HG03103 (cell line): ENCODE measurements at regions not wholly inside any gene's neighbourhood (a gene's known extent, or its start where the extent isn't known, plus 50 kb on each side); places are given as distances from the start of the nearest gene placed in this dataset.

ENCODE experiments used
- ATAC-seq: cut with Tn5 transposase; IDR thresholded peaks from one replicate; pipeline ENCODE4 v1.9.1; 2021; ENCODE audit warnings: low read depth; ENCODE audit not compliant: unreplicated experiment

GRCh38 chr5:159734366-159734765, 181.9 kb upstream of the ADRA1B start:
- no peak for ATAC-seq

GRCh38 chr5:159735036-159735435, 181.2 kb upstream of the ADRA1B start:
- ATAC-seq: no peak

GRCh38 chr5:159735749-159736660, 180.3 kb upstream of the ADRA1B start:
- no peak for ATAC-seq

- ATAC-seq: no peak
These were observed 179.4 kb upstream of the ADRA1B start for GRCh38 chr5:159736844-159737243.

GRCh38 chr5:159737263-159737662, 179.0 kb upstream of the ADRA1B start:
- ATAC-seq: no peak

- no peak for ATAC-seq
These were observed 174.4 kb upstream of the ADRA1B start for GRCh38 chr5:159741829-159742322.

- ATAC-seq: no peak
These were observed 173.0 kb upstream of the ADRA1B start for GRCh38 chr5:159743234-159743633.

GRCh38 chr5:159746707-159747106, 169.6 kb upstream of the ADRA1B start:
- ATAC-seq: no peak

- ATAC-seq: no peak
These were observed 167.1 kb upstream of the ADRA1B start for GRCh38 chr5:159749146-159749545.

GRCh38 chr5:159750226-159750625, 166.1 kb upstream of the ADRA1B start:
- no peak for ATAC-seq

- ATAC-seq: no peak
These were observed 164.8 kb upstream of the ADRA1B start for GRCh38 chr5:159751459-159751858.

GRCh38 chr5:159752622-159753275, 163.5 kb upstream of the ADRA1B start:
- no peak for ATAC-seq

GRCh38 chr5:159758189-159758588, 158.1 kb upstream of the ADRA1B start:
- ATAC-seq: no peak

- no peak for ATAC-seq
These were observed 156.4 kb upstream of the ADRA1B start for GRCh38 chr5:159759791-159760290.

GRCh38 chr5:159762921-159763320, 153.4 kb upstream of the ADRA1B start:
- ATAC-seq: no peak

- ATAC-seq: no peak
These were observed 152.7 kb upstream of the ADRA1B start for GRCh38 chr5:159763562-159763961.

- no peak for ATAC-seq
These were observed 151.8 kb upstream of the ADRA1B start for GRCh38 chr5:159764283-159765134.

- no peak for ATAC-seq
These were observed 151.2 kb upstream of the ADRA1B start for GRCh38 chr5:159765135-159765433.

GRCh38 chr5:159765760-159766517, 150.3 kb upstream of the ADRA1B start:
- no peak for ATAC-seq

GRCh38 chr5:159768243-159768642, 148.0 kb upstream of the ADRA1B start:
- no peak for ATAC-seq
